Memory B cell (primary cell): ENCODE measurements at regions not wholly inside any gene's neighbourhood (a gene's known extent, or its start where the extent isn't known, plus 50 kb on each side); places are given as distances from the start of the nearest gene placed in this dataset.

ENCODE experiments used
- ATAC-seq: fragments of 150-1000 bp; cut with Tn5 transposase; 2 replicates; pipeline ENCODE4 v1.10.0; 2021; ENCODE audit warnings: low read depth, mild to moderate bottlenecking, moderate library complexity
- DNase-seq, 2 donors: peaks; one replicate each; pipeline ENCODE4 v3.0.0; 2022; ENCODE audit warnings: low spot score in 2 of 2
- H3K27ac Mint-ChIP-seq: one replicate; pipeline ENCODE4 v1.8.0; 2022; ENCODE audit warnings: mild to moderate bottlenecking, moderate library complexity, mixed read lengths
- H3K27me3 Mint-ChIP-seq: one replicate; pipeline ENCODE4 v1.8.0; 2022; ENCODE audit warnings: mixed read lengths
- H3K36me3 Mint-ChIP-seq: one replicate; pipeline ENCODE4 v1.8.0; 2022; ENCODE audit warnings: mild to moderate bottlenecking, mixed read lengths
- H3K4me1 Mint-ChIP-seq: one replicate; pipeline ENCODE4 v1.8.0; 2022; ENCODE audit warnings: mixed read lengths
- H3K4me3 Mint-ChIP-seq: one replicate; pipeline ENCODE4 v1.8.0; 2022; ENCODE audit warnings: mild to moderate bottlenecking, moderate library complexity, mixed read lengths
- H3K9me3 Mint-ChIP-seq: one replicate; pipeline ENCODE4 v1.8.0; 2022; ENCODE audit warnings: mixed read lengths

GRCh38 chr10:28962768-28963167 is 285.4 kb downstream of the BAMBI start:
- H3K36me3 Mint-ChIP-seq = no peaks in the 10 kb centered on the region
- DNase-seq (no peak), ATAC-seq (no peak)
- no peak overlapping the region for H3K4me3 Mint-ChIP-seq
- H3K27ac Mint-ChIP-seq = no peak overlapping the region
- no peaks in the 10 kb centered on the region for H3K27me3 Mint-ChIP-seq
- H3K9me3 Mint-ChIP-seq = peaks cover 8% of the 10 kb centered on the region
- no peaks in the 10 kb centered on the region for H3K4me1 Mint-ChIP-seq

DNA sequence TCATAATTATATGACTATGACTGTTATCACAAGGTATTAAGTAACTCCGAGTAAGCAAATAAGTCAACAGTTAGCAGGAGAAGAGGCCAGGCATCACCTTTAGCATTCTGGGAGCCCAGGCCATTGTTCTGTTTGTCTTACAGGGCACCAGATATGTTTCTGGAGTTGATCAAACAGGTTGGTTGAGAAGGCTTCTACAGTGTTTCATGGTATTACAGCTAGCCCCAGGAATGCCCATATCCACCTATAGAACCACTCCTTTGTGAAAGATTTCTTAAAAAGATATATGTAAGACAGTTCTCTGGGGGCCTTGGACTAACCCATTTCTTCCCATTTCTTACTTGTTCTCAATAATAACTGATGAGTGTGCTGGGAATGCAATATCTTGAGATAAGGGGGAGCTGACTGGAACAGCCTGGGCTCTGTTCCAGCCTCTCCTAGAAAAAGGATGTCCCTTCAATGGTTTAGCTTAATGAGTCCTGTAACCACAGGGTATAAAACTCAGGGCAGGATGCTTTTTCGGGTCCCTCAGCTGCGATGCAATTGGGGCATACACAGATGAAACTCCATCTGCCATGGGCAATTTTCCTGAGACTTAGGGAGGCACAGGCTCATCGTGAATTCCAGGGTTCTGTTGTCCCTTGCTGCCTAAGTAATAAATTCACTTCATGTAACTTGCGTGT is 286.4 kb downstream of the BAMBI start:
- no peak for DNase-seq
- Mint-ChIP-seq H3K9me3 (peaks cover 2% of the 10 kb centered on the region), H3K27me3 (no peaks in the 10 kb centered on the region), H3K4me3 (no peak overlapping the region), H3K36me3 (no peaks in the 10 kb centered on the region), H3K27ac (no peak overlapping the region), H3K4me1 (no peaks in the 10 kb centered on the region)
- no peak for ATAC-seq

DNA sequence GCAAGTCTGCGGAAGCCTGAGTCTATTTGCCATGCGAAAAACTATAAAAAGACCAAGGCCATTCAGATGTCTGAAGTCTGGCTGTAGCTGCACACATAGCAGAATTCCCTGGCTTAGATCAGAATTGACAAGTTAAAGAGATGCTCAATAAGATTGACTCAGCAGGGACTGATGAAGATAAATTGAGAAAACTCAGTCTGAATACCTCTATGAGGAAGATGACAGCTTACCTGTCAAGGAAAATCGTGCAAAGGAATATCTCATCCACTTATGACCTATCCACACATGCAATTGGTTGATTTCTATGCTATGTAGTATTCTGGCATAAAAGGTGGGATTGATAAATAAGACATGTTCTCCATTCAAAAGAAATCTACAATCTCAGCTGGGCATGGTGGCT is 288.6 kb downstream of the BAMBI start:
- Mint-ChIP-seq H3K27ac (no peak overlapping the region), H3K27me3 (no peaks in the 10 kb centered on the region), H3K4me1 (no peaks in the 10 kb centered on the region), H3K9me3 (peaks cover 3% of the 10 kb centered on the region), H3K4me3 (no peak overlapping the region), H3K36me3 (no peaks in the 10 kb centered on the region)
- ATAC-seq = no peak
- DNase-seq = no peak

DNA sequence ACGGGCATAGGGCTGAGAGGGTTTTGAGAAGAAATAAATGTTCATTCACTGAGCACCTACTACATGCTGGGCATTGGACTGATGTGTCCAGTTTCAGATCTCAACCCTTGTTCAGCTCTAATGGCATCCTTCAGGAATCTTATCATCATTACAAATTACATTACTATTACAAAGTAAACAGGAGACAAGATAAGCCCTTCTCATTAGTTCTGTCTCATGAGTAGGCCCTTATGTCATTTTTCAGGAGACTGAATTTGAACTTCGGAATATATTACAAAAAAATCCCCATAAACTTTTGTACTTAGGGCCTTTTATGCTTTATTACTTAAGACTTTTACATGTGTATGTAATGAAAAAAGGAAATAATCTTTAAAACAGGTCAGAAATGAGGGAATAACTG is 289.7 kb downstream of the BAMBI start:
- Mint-ChIP-seq H3K27ac (no peak overlapping the region), H3K9me3 (peaks cover 3% of the 10 kb centered on the region), H3K4me3 (no peak overlapping the region), H3K36me3 (no peaks in the 10 kb centered on the region), H3K4me1 (no peaks in the 10 kb centered on the region), H3K27me3 (no peaks in the 10 kb centered on the region)
- DNase-seq = no peak
- ATAC-seq = no peak

GRCh38 chr10:28969413-28969812 is 292.1 kb downstream of the BAMBI start:
- H3K9me3 Mint-ChIP-seq = peaks cover 6% of the 10 kb centered on the region
- H3K4me1 Mint-ChIP-seq = no peaks in the 10 kb centered on the region
- no peak for ATAC-seq
- DNase-seq = no peak
- H3K4me3 Mint-ChIP-seq = no peak overlapping the region
- no peaks in the 10 kb centered on the region for H3K36me3 Mint-ChIP-seq
- H3K27ac Mint-ChIP-seq = no peak overlapping the region
- no peaks in the 10 kb centered on the region for H3K27me3 Mint-ChIP-seq

DNA sequence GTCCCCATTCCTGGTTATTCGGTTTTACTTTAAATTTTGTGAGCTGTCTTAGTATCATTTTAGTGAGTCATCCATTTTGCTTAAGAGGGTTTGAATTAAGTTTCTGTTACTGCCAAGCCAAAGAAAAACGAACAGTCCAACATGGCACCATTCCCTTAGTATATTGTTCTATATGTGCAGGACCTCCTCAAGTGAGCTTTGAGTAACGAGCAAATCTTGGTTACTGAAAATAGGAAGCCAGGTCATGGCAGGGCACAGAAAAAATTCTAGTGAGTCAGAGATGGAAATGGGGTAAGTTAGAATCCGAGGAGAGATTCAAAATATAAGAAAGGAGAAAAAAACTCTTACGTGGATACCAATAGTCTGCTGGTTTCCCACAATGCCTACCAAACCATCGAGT is 292.9 kb downstream of the BAMBI start:
- no peak for ATAC-seq
- no peak overlapping the region for H3K27ac Mint-ChIP-seq
- H3K4me1 Mint-ChIP-seq = no peaks in the 10 kb centered on the region
- peaks cover 6% of the 10 kb centered on the region for H3K9me3 Mint-ChIP-seq
- H3K4me3 Mint-ChIP-seq = no peak overlapping the region
- DNase-seq = no peak
- H3K27me3 Mint-ChIP-seq = no peaks in the 10 kb centered on the region
- H3K36me3 Mint-ChIP-seq = no peaks in the 10 kb centered on the region

DNA sequence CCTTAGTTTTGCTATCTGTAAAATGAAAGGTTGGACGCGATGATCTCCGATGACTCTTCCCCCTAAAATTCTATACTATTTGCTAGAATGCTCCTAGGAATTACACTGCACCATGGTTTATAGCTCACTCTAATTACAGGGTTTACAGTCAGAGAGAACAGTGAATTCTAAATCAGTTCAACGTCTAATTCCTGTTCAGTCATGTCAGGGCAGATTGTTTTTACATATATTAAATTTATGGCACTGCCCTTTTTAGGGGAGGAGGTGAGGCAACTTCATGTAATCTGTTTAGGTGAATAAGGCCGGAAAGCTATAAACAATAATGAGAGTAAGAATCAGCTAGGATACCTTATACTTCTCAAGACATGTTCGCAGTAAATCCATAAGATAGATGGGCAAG is 293.9 kb downstream of the BAMBI start:
- Mint-ChIP-seq H3K36me3 (no peaks in the 10 kb centered on the region), H3K27ac (no peak overlapping the region), H3K27me3 (no peaks in the 10 kb centered on the region), H3K4me1 (no peaks in the 10 kb centered on the region), H3K9me3 (peaks cover 4% of the 10 kb centered on the region), H3K4me3 (no peak overlapping the region)
- DNase-seq = no peak
- no peak for ATAC-seq

- H3K4me3 Mint-ChIP-seq = no peak overlapping the region
- no peaks in the 10 kb centered on the region for H3K27me3 Mint-ChIP-seq
- H3K4me1 Mint-ChIP-seq = no peaks in the 10 kb centered on the region
- DNase-seq (no peak), ATAC-seq (no peak)
- no peak overlapping the region for H3K27ac Mint-ChIP-seq
- H3K36me3 Mint-ChIP-seq = no peaks in the 10 kb centered on the region
- peaks cover 4% of the 10 kb centered on the region for H3K9me3 Mint-ChIP-seq
These were observed 294.4 kb downstream of the BAMBI start for GRCh38 chr10:28971764-28972163.

GRCh38 chr10:28973309-28973972 is 296.1 kb downstream of the BAMBI start:
- no peaks in the 10 kb centered on the region for H3K4me1 Mint-ChIP-seq
- no peak overlapping the region for H3K4me3 Mint-ChIP-seq
- no peak for DNase-seq
- H3K27ac Mint-ChIP-seq = no peak overlapping the region
- no peaks in the 10 kb centered on the region for H3K36me3 Mint-ChIP-seq
- peaks cover 4% of the 10 kb centered on the region for H3K9me3 Mint-ChIP-seq
- no peak for ATAC-seq
- no peaks in the 10 kb centered on the region for H3K27me3 Mint-ChIP-seq

- no peak for DNase-seq
- ATAC-seq = no peak
- Mint-ChIP-seq H3K9me3 (peaks cover 3% of the 10 kb centered on the region), H3K27ac (no peak overlapping the region), H3K4me3 (no peak overlapping the region), H3K4me1 (no peaks in the 10 kb centered on the region), H3K27me3 (no peaks in the 10 kb centered on the region), H3K36me3 (no peaks in the 10 kb centered on the region)
These were observed 298.7 kb downstream of the BAMBI start for GRCh38 chr10:28975891-28976531.

GRCh38 chr10:28977518-28977917 is 300.2 kb downstream of the BAMBI start:
- DNase-seq = no peak
- no peak overlapping the region for H3K27ac Mint-ChIP-seq
- no peak for ATAC-seq
- no peaks in the 10 kb centered on the region for H3K27me3 Mint-ChIP-seq
- no peaks in the 10 kb centered on the region for H3K4me1 Mint-ChIP-seq
- peaks cover 3% of the 10 kb centered on the region for H3K9me3 Mint-ChIP-seq
- no peak overlapping the region for H3K4me3 Mint-ChIP-seq
- no peaks in the 10 kb centered on the region for H3K36me3 Mint-ChIP-seq

DNA sequence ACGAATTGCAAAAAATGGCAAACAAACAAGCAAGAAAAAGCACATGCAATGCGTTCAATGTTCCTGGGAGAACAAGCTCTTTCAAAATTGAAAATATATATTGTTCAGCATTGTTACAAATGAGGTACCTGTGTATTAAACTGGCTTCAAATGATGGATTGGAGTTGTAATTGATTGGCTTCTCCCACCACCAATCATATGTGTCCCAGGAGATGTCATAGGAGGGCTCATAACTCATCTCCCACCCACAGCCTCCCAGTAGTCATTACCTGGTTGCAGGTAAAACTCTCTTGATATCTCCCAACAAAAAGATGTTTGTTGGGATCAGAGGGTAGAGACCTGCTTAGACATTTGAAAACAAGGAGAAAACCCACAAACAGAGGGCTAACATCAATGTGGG is 302.9 kb downstream of the BAMBI start:
- no peaks in the 10 kb centered on the region for H3K36me3 Mint-ChIP-seq
- no peaks in the 10 kb centered on the region for H3K27me3 Mint-ChIP-seq
- peaks cover 4% of the 10 kb centered on the region for H3K9me3 Mint-ChIP-seq
- no peak overlapping the region for H3K27ac Mint-ChIP-seq
- ATAC-seq = no peak
- peaks cover 2% of the 10 kb centered on the region for H3K4me1 Mint-ChIP-seq
- no peak for DNase-seq
- no peak overlapping the region for H3K4me3 Mint-ChIP-seq

- Mint-ChIP-seq H3K36me3 (no peaks in the 10 kb centered on the region), H3K4me1 (peaks cover 2% of the 10 kb centered on the region), H3K4me3 (no peak overlapping the region), H3K27ac (no peak overlapping the region), H3K9me3 (peaks cover 4% of the 10 kb centered on the region), H3K27me3 (no peaks in the 10 kb centered on the region)
- ATAC-seq (no peak), DNase-seq (no peak)
These were observed 303.7 kb downstream of the BAMBI start for GRCh38 chr10:28981007-28981406.

DNA sequence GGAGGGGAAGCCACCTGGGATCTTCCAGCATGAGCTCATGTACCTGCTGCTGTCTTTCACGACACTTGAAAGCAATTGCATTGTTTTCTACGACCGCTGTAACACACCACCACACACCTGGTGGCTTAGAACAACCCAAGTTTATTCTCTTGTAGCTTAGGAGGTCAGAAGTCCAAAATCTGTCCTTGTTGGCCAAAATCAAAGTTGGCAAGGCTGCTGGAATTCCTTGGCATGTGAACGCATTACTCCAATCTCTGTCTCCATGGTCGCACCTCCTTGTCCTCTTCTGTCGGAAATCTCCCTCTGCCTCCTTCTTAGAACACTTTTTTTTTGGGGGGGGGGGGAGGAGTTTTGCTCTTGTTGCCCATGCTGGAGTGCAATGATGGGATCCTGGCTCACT is 305.7 kb downstream of the BAMBI start:
- H3K4me3 Mint-ChIP-seq = no peak overlapping the region

More for the DNA sequence above, 305.7 kb downstream of the BAMBI start:
- Mint-ChIP-seq H3K4me1 (peaks cover 2% of the 10 kb centered on the region), H3K9me3 (peaks cover 4% of the 10 kb centered on the region), H3K36me3 (no peaks in the 10 kb centered on the region), H3K27me3 (peaks cover 2% of the 10 kb centered on the region), H3K27ac (no peak overlapping the region)
- DNase-seq (no peak), ATAC-seq (no peak)
